ENCODE measurements at regions not wholly inside any gene's neighbourhood (a gene's known extent, or its start where the extent isn't known, plus 50 kb on each side); places are given as distances from the start of the nearest gene placed in this dataset.

GRCh38 chrX:2574271-2574670 lies 73.5 kb upstream of the DHRSX start:
- Histone ChIP-seq H3K36me3 (no peaks in the 10 kb centered on the region), H3K27me3 (no peaks in the 10 kb centered on the region)
- DNase-seq: no peak

GRCh38 chrX:2572740-2573139 lies 72.0 kb upstream of the DHRSX start:
- Histone ChIP-seq H3K4me1 (no peaks in the 10 kb centered on the region), H3K4me3 (ENCODE audit: low read depth, low read length) (no peak overlapping the region), H3K36me3 (no peaks in the 10 kb centered on the region), H3K9me3 (no peaks in the 10 kb centered on the region), H3K27me3 (no peaks in the 10 kb centered on the region)
- no peak for TF ChIP-seq CTCF (IDR thresholded peaks at IDR 0.05; ENCODE audit: low read depth, low read length)
- no peak for DNase-seq

More at GRCh38 chrX:2574271-2574670, 73.5 kb upstream of the DHRSX start:
- no peak for TF ChIP-seq CTCF (IDR thresholded peaks at IDR 0.05; ENCODE audit: low read depth, low read length)
- Histone ChIP-seq H3K4me3 (ENCODE audit: low read depth, low read length) (no peak overlapping the region), H3K9me3 (no peaks in the 10 kb centered on the region), H3K4me1 (no peaks in the 10 kb centered on the region)

- Histone ChIP-seq H3K4me3 (ENCODE audit: low read depth, low read length) (no peak overlapping the region), H3K27me3 (no peaks in the 10 kb centered on the region), H3K4me1 (no peaks in the 10 kb centered on the region), H3K36me3 (no peaks in the 10 kb centered on the region), H3K9me3 (no peaks in the 10 kb centered on the region)
- no peak for DNase-seq
- no peak for TF ChIP-seq CTCF (IDR thresholded peaks at IDR 0.05; ENCODE audit: low read depth, low read length)
Observed at GRCh38 chrX:2568125-2568524, 67.3 kb upstream of the DHRSX start.

GRCh38 chrX:2566055-2566454 lies 65.3 kb upstream of the DHRSX start:
- no peaks in the 10 kb centered on the region for H3K9me3 ChIP-seq
- no peak for DNase-seq
- no peak for TF ChIP-seq CTCF (IDR thresholded peaks at IDR 0.05; ENCODE audit: low read depth, low read length)
- H3K36me3 ChIP-seq: no peaks in the 10 kb centered on the region
- H3K27me3 ChIP-seq: no peaks in the 10 kb centered on the region
- no peaks in the 10 kb centered on the region for H3K4me1 ChIP-seq
- H3K4me3 ChIP-seq (ENCODE audit: low read depth, low read length): no peak overlapping the region

- Histone ChIP-seq H3K4me1 (no peaks in the 10 kb centered on the region), H3K36me3 (no peaks in the 10 kb centered on the region), H3K27me3 (no peaks in the 10 kb centered on the region), H3K9me3 (no peaks in the 10 kb centered on the region), H3K4me3 (ENCODE audit: low read depth, low read length) (no peak overlapping the region)
- TF ChIP-seq CTCF (IDR thresholded peaks at IDR 0.05; ENCODE audit: low read depth, low read length): no peak
- DNase-seq: no peak
Observed at GRCh38 chrX:2561456-2561855, 60.7 kb upstream of the DHRSX start.

GRCh38 chrX:2559124-2559523 lies 58.3 kb upstream of the DHRSX start:
- TF ChIP-seq CTCF (IDR thresholded peaks at IDR 0.05; ENCODE audit: low read depth, low read length): no peak
- H3K36me3 ChIP-seq: no peaks in the 10 kb centered on the region
- H3K4me3 ChIP-seq (ENCODE audit: low read depth, low read length): no peak overlapping the region
- DNase-seq: no peak
- H3K27me3 ChIP-seq: no peaks in the 10 kb centered on the region
- no peaks in the 10 kb centered on the region for H3K9me3 ChIP-seq
- no peaks in the 10 kb centered on the region for H3K4me1 ChIP-seq

Measured in BE2C (cell line).